Keratinocyte (primary cell): ENCODE measurements at regions not wholly inside any gene's neighbourhood (a gene's known extent, or its start where the extent isn't known, plus 50 kb on each side); places are given as distances from the start of the nearest gene placed in this dataset.

Experiments used
- DNase-seq: peaks from one replicate; pipeline ENCODE4 v3.0.0-alpha.2; 2011; ENCODE audit warnings: low read depth, missing footprints, low spot score
- FAIRE-seq: peaks from 2 replicates; lab custom pipeline; 2011; peaks lifted over from hg19 to GRCh38; lab: Jason Lieb, UNC
- H2AFZ ChIP-seq: 2 replicates; pipeline ENCODE4 v1.6.0; 2012; ENCODE audit warnings: low read length, control low read depth, inconsistent platforms; ENCODE audit not compliant: control insufficient read depth
- H3K27ac ChIP-seq: 2 replicates; pipeline ENCODE4 v1.5.1; 2011; ENCODE audit warnings: low read length; ENCODE audit not compliant: control insufficient read depth, insufficient read depth
- H3K27me3 ChIP-seq: 3 replicates; pipeline ENCODE4 v1.6.0; 2011; ENCODE audit warnings: low read length; ENCODE audit not compliant: control insufficient read depth, insufficient read depth; ENCODE audit errors: extremely low read depth
- H3K36me3 ChIP-seq, 2 experiments: 2 replicates in 1 of 2; 3 replicates in 1 of 2; pipeline ENCODE4 v1.5.1; 2011; ENCODE audit warnings: low read length in 2 of 2, mild to moderate bottlenecking in 1 of 2; ENCODE audit not compliant: control insufficient read depth in 2 of 2, insufficient read depth in 2 of 2; ENCODE audit errors: extremely low read depth in 1 of 2
- H3K4me1 ChIP-seq: 3 replicates; pipeline ENCODE4 v1.5.1; 2011; ENCODE audit warnings: low read length; ENCODE audit not compliant: control insufficient read depth, insufficient read depth; ENCODE audit errors: extremely low read depth
- H3K4me2 ChIP-seq: 3 replicates; pipeline ENCODE4 v1.6.0; 2011; ENCODE audit warnings: low read depth, low read length; ENCODE audit not compliant: control insufficient read depth, insufficient read depth; ENCODE audit errors: extremely low read depth
- H3K4me3 ChIP-seq, 3 experiments: fragments of 200-600 bp in 1 of 3; sonication (generic) in 1 of 3; 2 replicates in 2 of 3; 3 replicates in 1 of 3; pipeline ENCODE4 v1.5.1; 2011 to 2016; ENCODE audit warnings: low read length in 3 of 3, mild to moderate bottlenecking in 3 of 3, control low read depth in 2 of 3, inconsistent platforms in 1 of 3, low read depth in 1 of 3, mixed read lengths in 1 of 3, mixed run types in 1 of 3, moderate library complexity in 1 of 3; ENCODE audit not compliant: control insufficient read depth in 2 of 3, insufficient read depth in 2 of 3; ENCODE audit errors: extremely low read depth in 1 of 3
- H3K79me2 ChIP-seq: 2 replicates; pipeline ENCODE4 v1.6.0; 2012; ENCODE audit warnings: low read length; ENCODE audit not compliant: control insufficient read depth, insufficient read depth
- H3K9ac ChIP-seq: 3 replicates; pipeline ENCODE4 v1.6.0; 2011; ENCODE audit warnings: low read length; ENCODE audit not compliant: control insufficient read depth, insufficient read depth; ENCODE audit errors: extremely low read depth
- H3K9me1 ChIP-seq: 3 replicates; pipeline ENCODE4 v1.6.0; 2011; ENCODE audit warnings: low read length; ENCODE audit not compliant: control insufficient read depth, insufficient read depth; ENCODE audit errors: extremely low read depth
- H3K9me3 ChIP-seq: 2 replicates; pipeline ENCODE4 v1.5.1; 2012; ENCODE audit warnings: low read depth, low read length; ENCODE audit not compliant: control insufficient read depth
- H4K20me1 ChIP-seq: 3 replicates; pipeline ENCODE4 v1.6.0; 2011; ENCODE audit warnings: low read length; ENCODE audit not compliant: control insufficient read depth, insufficient read depth; ENCODE audit errors: extremely low read depth
- EZH2 ChIP-seq: IDR thresholded peaks from one replicate; pipeline ENCODE4 v1.6.1; 2012; ENCODE audit warnings: inconsistent platforms, mild to moderate bottlenecking, low read length, moderate library complexity
- dilution Hi-C: fragments of 300-500 bp; cut with MboI; formaldehyde crosslinking; loops from one replicate; pipeline ENCODE4 v1.7.0; 2020; ENCODE audit warnings: low sequenced_read_pairs; ENCODE audit not compliant: extremely low pct_ligation_motif_present
- TF ChIP-seq, protein P1 (sequence below), 3 experiments: IDR thresholded peaks in 1 of 3; conservative IDR thresholded peaks in 1 of 3; optimal IDR thresholded peaks in 1 of 3; 2 replicates in 2 of 3; 3 replicates in 1 of 3; pipeline versions ENCODE3 to v1.5.1; 2011; ENCODE audit warnings: low read length in 3 of 3, mild to moderate bottlenecking in 3 of 3, moderate library complexity in 2 of 3, control low read depth in 1 of 3, inconsistent platforms in 1 of 3; ENCODE audit not compliant: insufficient read depth in 2 of 3; ENCODE audit errors: extremely low read depth in 1 of 3

DNA sequence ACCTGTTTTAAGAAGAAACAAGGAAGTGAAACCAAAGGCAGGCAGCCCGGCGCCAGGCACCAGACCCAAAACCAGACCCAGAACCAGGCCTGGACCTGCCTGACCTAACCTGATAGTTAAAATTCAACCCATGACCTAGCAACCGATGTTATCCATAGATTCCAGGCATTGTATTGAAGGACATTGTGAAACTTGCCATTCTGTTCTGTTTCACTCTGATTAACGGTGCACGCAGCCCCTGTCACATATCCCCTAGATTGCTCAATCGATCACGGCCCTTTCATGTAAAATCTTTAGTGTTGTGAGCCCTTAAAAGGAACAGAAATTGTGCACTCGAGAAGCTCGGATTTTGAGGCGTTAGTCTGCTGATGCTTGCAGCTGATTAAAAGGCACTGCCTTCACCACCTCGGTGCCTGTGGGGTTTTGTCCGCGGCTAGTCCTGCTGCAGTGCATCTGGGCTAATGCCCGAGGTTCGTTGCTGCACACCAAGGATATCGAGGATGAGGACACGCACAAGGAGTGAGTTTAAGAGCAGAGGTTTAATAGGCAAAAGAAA lies 262.5 kb upstream of the TMEM132C start:
- dilution Hi-C loops: no loop called here
- Histone ChIP-seq H3K27ac (no peak overlapping the region), H3K4me2 (no peak overlapping the region), H3K4me3 (no peak overlapping the region), H3K9ac (no peak overlapping the region), H3K9me1 (no peaks in the 10 kb centered on the region), H3K27me3 (no peaks in the 10 kb centered on the region), H4K20me1 (no peaks in the 10 kb centered on the region), H3K79me2 (no peaks in the 10 kb centered on the region), H3K36me3 (no peaks in the 10 kb centered on the region), H2AFZ (no peak overlapping the region), H3K9me3 (no peaks in the 10 kb centered on the region), H3K4me1 (no peaks in the 10 kb centered on the region)
- DNase-seq: no peak
- no peak for FAIRE-seq
- TF ChIP-seq, protein P1, sequence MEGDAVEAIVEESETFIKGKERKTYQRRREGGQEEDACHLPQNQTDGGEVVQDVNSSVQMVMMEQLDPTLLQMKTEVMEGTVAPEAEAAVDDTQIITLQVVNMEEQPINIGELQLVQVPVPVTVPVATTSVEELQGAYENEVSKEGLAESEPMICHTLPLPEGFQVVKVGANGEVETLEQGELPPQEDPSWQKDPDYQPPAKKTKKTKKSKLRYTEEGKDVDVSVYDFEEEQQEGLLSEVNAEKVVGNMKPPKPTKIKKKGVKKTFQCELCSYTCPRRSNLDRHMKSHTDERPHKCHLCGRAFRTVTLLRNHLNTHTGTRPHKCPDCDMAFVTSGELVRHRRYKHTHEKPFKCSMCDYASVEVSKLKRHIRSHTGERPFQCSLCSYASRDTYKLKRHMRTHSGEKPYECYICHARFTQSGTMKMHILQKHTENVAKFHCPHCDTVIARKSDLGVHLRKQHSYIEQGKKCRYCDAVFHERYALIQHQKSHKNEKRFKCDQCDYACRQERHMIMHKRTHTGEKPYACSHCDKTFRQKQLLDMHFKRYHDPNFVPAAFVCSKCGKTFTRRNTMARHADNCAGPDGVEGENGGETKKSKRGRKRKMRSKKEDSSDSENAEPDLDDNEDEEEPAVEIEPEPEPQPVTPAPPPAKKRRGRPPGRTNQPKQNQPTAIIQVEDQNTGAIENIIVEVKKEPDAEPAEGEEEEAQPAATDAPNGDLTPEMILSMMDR (optimal IDR thresholded peaks at IDR 0.05 in 1 of 3, IDR thresholded peaks at IDR 0.05 in 1 of 3, conservative IDR thresholded peaks at IDR 0.05 in 1 of 3; ENCODE audit: extremely low read depth in 1 of 3, insufficient read depth in 2 of 3, low read length in 3 of 3): no peak
- TF ChIP-seq EZH2: no peak

DNA sequence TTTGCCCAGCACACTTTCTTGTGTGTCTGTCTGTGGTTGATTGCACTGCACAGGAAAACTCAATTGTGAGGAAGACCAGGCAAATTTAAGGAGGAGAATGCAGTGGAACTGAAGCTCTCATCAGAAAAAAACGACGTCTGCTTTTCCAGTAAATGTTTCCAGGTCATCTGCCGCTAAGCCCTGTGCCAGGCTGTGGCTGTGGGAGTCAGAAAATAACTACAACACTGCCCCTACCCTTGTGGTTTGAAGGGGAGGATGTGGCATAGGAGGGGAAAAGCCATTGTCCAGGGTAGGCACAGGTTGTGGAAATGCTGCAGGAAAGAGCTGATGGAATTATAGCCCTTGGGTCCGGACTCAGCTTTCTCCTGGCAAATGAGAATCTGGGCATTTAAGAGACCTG lies 259.7 kb upstream of the TMEM132C start:
- Histone ChIP-seq H2AFZ (no peak overlapping the region), H3K27ac (no peak overlapping the region), H3K9me1 (no peaks in the 10 kb centered on the region), H3K27me3 (no peaks in the 10 kb centered on the region), H3K4me1 (no peaks in the 10 kb centered on the region), H3K79me2 (no peaks in the 10 kb centered on the region), H3K9ac (no peak overlapping the region), H3K9me3 (no peaks in the 10 kb centered on the region), H3K36me3 (no peaks in the 10 kb centered on the region), H3K4me3 (no peak overlapping the region), H3K4me2 (no peak overlapping the region), H4K20me1 (no peaks in the 10 kb centered on the region)
- TF ChIP-seq, protein P1 (optimal IDR thresholded peaks at IDR 0.05 in 1 of 3, IDR thresholded peaks at IDR 0.05 in 1 of 3, conservative IDR thresholded peaks at IDR 0.05 in 1 of 3; ENCODE audit: extremely low read depth in 1 of 3, insufficient read depth in 2 of 3, low read length in 3 of 3): no peak
- no peak for TF ChIP-seq EZH2
- FAIRE-seq (no peak), DNase-seq (no peak)
- dilution Hi-C loops: no loop called here
